Transverse colon (tissue), 4 donors: ENCODE measurements at regions not wholly inside any gene's neighbourhood (a gene's known extent, or its start where the extent isn't known, plus 50 kb on each side); places are given as distances from the start of the nearest gene placed in this dataset.

Source experiments
- CTCF ChIP-seq, 5 experiments: fragments of 200-600 bp in 3 of 5; fragments of 450-650 bp in 2 of 5; sonication (generic) in 3 of 5; IDR thresholded peaks; 1 replicate in 2 of 5; 2 replicates in 3 of 5; pipeline ENCODE4 v1.5.1; 2016 to 2017; ENCODE audit warnings: antibody characterized with exemption in 5 of 5, inconsistent platforms in 3 of 5, mild to moderate bottlenecking in 2 of 5, moderate library complexity in 1 of 5
- EP300 ChIP-seq: sonication (generic); formaldehyde crosslinking; IDR thresholded peaks from one replicate; pipeline ENCODE4 v1.6.1; 2017; ENCODE audit warnings: antibody characterized with exemption, low read depth
- POLR2A ChIP-seq: fragments of 450-650 bp; IDR thresholded peaks from one replicate; pipeline ENCODE4 v1.6.1; 2016; ENCODE audit warnings: antibody characterized with exemption, mild to moderate bottlenecking, moderate library complexity
- POLR2AphosphoS5 ChIP-seq, 3 donors: sonication (generic); formaldehyde crosslinking; IDR thresholded peaks; one replicate each; pipeline ENCODE4 v1.6.1; 2016; ENCODE audit warnings: antibody characterized with exemption in 3 of 3

- TF ChIP-seq CTCF (IDR thresholded peaks at IDR 0.05): no peak
- no peak for TF ChIP-seq POLR2A
- TF ChIP-seq EP300: no peak
- TF ChIP-seq POLR2AphosphoS5 (IDR thresholded peaks at IDR 0.05): no peak
These were observed 378.3 kb downstream of the ETS1 start for GRCh38 chr11:128209138-128209435.
